ENCODE measurements at regions not wholly inside any gene's neighbourhood (a gene's known extent, or its start where the extent isn't known, plus 50 kb on each side); places are given as distances from the start of the nearest gene placed in this dataset.

DNA sequence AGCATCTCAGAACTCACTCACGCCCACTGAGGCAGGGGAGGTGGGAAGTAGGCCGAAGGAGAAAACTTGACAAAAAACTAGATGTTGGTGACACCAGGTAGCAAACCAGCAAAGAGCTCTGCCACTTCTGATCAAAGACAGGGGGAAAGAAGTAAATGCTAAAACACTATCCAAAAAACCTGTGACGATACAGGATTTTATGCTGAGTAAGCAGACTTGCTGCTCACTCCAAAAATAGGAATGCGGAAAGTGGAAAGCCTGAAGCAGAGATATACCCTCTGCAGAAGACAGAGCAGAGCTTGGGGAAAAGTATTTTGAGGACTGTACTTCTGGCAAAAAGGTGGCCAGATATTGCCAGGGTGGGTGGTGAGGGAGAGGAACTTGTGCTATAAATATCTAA is 73.3 kb upstream of the YPEL5 start:
- Mint-ChIP-seq H3K9me3 (no peaks in the 10 kb centered on the region), H3K4me1 (no peaks in the 10 kb centered on the region), H3K36me3 (no peaks in the 10 kb centered on the region), H3K4me3 (no peak overlapping the region), H3K27me3 (ENCODE audit: low read depth in 3 of 3) (peaks cover 2 to 8% (median 6%) of the 10 kb centered on the region in 3 donors), H3K27ac (no peak overlapping the region)
- DNase-seq, result no peak

- H3K9me3 Mint-ChIP-seq, result no peaks in the 10 kb centered on the region
- no peaks in the 10 kb centered on the region for H3K4me1 Mint-ChIP-seq
- peaks cover 2 to 8% (median 7%) of the 10 kb centered on the region in 3 donors for H3K27me3 Mint-ChIP-seq (ENCODE audit: low read depth in 3 of 3)
- H3K4me3 Mint-ChIP-seq, result no peak overlapping the region
- DNase-seq, result no peak
- no peak overlapping the region for H3K27ac Mint-ChIP-seq
- H3K36me3 Mint-ChIP-seq, result no peaks in the 10 kb centered on the region
These were observed 72.8 kb upstream of the YPEL5 start for GRCh38 chr2:30074023-30074422.

DNA sequence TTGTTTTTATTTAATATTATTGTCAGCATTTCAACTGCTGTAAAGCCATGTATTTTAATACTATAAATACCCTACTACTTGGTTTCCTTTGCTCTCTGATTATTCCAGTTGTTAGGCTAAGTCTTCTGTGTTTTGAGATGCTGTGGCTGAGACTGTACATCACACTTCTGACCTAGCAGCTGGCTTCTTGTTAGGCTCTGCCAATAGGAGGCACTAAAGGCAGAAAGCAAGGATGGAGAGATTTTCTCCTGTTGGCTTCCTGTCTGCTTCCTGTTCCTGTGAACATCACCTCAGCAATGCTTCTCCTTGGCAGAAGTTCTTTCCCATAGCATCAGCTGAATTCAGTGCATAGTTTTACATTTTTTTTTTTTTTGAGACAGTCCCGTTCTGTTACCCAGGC is 68.3 kb upstream of the YPEL5 start:
- Mint-ChIP-seq H3K27ac (no peak overlapping the region), H3K9me3 (no peaks in the 10 kb centered on the region), H3K4me1 (no peaks in the 10 kb centered on the region), H3K4me3 (no peak overlapping the region), H3K36me3 (no peaks in the 10 kb centered on the region), H3K27me3 (ENCODE audit: low read depth in 3 of 3) (peaks cover 2 to 7% (median 3%) of the 10 kb centered on the region in 3 donors)
- no peak for DNase-seq

DNA sequence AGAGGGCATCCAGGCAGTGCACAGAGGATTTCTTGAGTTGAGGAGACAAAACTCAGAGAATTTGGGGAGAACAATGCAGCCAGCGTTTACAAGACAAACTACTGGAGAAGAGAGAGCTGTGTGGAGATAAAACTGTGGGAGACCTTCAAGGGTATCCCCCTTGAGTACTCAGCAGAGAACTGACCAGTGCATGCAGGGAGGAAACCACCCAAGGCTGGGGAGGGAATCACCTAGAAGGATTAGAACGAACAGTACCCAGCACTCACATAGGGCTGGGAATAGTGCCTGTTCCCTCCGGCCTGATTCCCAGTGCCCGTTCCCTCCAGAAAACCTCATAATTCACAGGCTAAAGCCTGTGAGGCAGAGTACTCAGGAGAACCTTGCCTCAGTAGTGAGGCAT is 61.9 kb upstream of the YPEL5 start:
- Mint-ChIP-seq H3K27me3 (ENCODE audit: low read depth in 3 of 3) (peaks cover 0 to 24% (median 4%) of the 10 kb centered on the region in 3 donors), H3K36me3 (no peaks in the 10 kb centered on the region), H3K4me1 (no peaks in the 10 kb centered on the region), H3K27ac (no peak overlapping the region), H3K4me3 (no peak overlapping the region), H3K9me3 (no peaks in the 10 kb centered on the region)
- no peak for DNase-seq

DNA sequence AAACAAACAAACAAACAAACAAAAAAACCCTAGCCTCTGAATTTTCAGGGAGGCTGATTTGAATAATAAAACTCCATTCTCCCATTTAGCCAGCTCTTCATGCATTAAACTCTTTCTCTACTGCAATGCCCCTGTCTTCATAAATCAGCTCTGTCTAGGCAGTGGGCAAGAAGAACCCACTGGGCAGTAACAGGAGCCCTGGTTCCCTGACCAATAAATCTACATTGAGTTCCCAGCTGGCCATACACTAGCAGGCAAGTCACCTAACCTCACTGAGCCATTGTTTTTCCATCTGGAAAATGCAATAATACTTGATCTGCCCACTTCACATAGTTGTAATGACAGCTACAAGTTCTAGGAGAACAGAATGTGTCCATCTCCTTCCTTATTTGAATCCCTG is 57.6 kb upstream of the YPEL5 start:
- Mint-ChIP-seq H3K4me1 (no peaks in the 10 kb centered on the region), H3K4me3 (no peak overlapping the region), H3K27ac (no peak overlapping the region), H3K27me3 (ENCODE audit: low read depth in 3 of 3) (peaks cover 4 to 26% (median 14%) of the 10 kb centered on the region in 3 donors), H3K36me3 (no peaks in the 10 kb centered on the region), H3K9me3 (peaks cover 0 to 2% (median 0%) of the 10 kb centered on the region in 6 donors)
- DNase-seq, result no peak

DNA sequence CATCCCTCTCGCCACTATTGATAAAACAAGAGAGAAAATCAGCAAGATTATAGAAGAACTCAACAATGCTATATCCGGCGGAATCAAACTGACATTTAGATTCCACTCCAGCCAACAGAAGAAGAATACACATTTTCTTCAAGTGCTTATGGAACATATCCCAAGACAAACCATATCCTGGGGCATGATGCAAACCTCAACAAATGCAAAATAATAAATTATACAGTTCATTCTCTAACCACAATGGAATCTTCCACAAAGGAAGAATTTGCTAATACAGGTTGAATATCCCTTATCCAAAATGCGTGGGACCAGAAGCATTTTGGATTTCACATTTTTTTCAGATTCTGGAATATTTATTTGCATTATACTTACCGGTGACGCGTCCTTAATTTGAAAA is 51.4 kb upstream of the YPEL5 start:
- Mint-ChIP-seq H3K27ac (no peak overlapping the region), H3K4me3 (no peak overlapping the region), H3K9me3 (peaks cover 0 to 2% (median 0%) of the 10 kb centered on the region in 6 donors), H3K27me3 (ENCODE audit: low read depth in 3 of 3) (peaks cover 4 to 14% (median 9%) of the 10 kb centered on the region in 3 donors), H3K36me3 (no peaks in the 10 kb centered on the region), H3K4me1 (no peaks in the 10 kb centered on the region)
- no peak for DNase-seq

- Mint-ChIP-seq H3K27me3 (ENCODE audit: low read depth in 3 of 3) (peaks cover 0 to 7% (median 3%) of the 10 kb centered on the region in 3 donors), H3K27ac (no peak overlapping the region)
These were observed 50.4 kb upstream of the YPEL5 start for GRCh38 chr2:30096451-30096850.

More at GRCh38 chr2:30096451-30096850, 50.4 kb upstream of the YPEL5 start:
- Mint-ChIP-seq H3K9me3 (peaks cover 0 to 2% (median 0%) of the 10 kb centered on the region in 6 donors), H3K36me3 (no peaks in the 10 kb centered on the region), H3K4me3 (no peak overlapping the region), H3K4me1 (no peaks in the 10 kb centered on the region)
- no peak for DNase-seq
